ENCODE measurements at regions not wholly inside any gene's neighbourhood (a gene's known extent, or its start where the extent isn't known, plus 50 kb on each side); places are given as distances from the start of the nearest gene placed in this dataset.

GRCh38 chr5:158272409-158272808, 413.5 kb upstream of the CLINT1 start:
- TF ChIP-seq, protein P1, sequence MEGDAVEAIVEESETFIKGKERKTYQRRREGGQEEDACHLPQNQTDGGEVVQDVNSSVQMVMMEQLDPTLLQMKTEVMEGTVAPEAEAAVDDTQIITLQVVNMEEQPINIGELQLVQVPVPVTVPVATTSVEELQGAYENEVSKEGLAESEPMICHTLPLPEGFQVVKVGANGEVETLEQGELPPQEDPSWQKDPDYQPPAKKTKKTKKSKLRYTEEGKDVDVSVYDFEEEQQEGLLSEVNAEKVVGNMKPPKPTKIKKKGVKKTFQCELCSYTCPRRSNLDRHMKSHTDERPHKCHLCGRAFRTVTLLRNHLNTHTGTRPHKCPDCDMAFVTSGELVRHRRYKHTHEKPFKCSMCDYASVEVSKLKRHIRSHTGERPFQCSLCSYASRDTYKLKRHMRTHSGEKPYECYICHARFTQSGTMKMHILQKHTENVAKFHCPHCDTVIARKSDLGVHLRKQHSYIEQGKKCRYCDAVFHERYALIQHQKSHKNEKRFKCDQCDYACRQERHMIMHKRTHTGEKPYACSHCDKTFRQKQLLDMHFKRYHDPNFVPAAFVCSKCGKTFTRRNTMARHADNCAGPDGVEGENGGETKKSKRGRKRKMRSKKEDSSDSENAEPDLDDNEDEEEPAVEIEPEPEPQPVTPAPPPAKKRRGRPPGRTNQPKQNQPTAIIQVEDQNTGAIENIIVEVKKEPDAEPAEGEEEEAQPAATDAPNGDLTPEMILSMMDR (IDR thresholded peaks at IDR 0.05), result no peak
- intact Hi-C loops (cut with DNase I), result no loop called here
- Histone ChIP-seq H3K27me3 (no peaks in the 10 kb centered on the region), H3K4me1 (no peaks in the 10 kb centered on the region), H3K9ac (ENCODE audit: low read depth in 2 of 2, low read length in 2 of 2) (no peak overlapping the region), H3K9me3 (no peaks in the 10 kb centered on the region), H3K27ac (no peak overlapping the region), H3K4me3 (no peak overlapping the region), H3K36me3 (no peaks in the 10 kb centered on the region)
- no peak for DNase-seq

GRCh38 chr5:158270996-158271554, 412.1 kb upstream of the CLINT1 start:
- no peak for DNase-seq
- Histone ChIP-seq H3K9me3 (no peaks in the 10 kb centered on the region), H3K9ac (ENCODE audit: low read depth in 2 of 2, low read length in 2 of 2) (no peak overlapping the region), H3K27me3 (no peaks in the 10 kb centered on the region), H3K27ac (no peak overlapping the region), H3K4me3 (no peak overlapping the region), H3K4me1 (no peaks in the 10 kb centered on the region), H3K36me3 (no peaks in the 10 kb centered on the region)
- TF ChIP-seq, protein P1 (IDR thresholded peaks at IDR 0.05), result no peak
- intact Hi-C loops (cut with DNase I), result no loop called here

DNA sequence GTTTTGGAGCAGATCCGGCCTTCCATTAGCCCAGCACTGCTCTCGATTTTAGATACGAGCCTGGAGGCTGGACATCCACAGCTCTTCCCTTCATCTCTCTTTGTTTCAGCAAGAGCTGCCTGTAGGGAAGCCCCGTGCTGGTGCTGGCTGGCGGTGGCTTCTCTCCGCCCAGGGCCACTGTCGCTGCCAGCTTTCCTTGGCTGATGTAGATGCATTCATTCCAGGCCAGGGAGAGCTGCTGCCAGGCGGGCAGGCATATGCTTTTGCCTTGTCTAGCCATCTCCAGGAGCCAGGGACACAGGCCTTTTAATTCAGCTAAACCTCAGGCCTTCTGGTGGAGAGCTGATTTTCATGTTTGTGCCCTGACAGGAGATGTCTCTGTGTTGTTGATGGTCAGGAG, 409.3 kb upstream of the CLINT1 start:
- no peaks in the 10 kb centered on the region for H3K9me3 ChIP-seq
- H3K36me3 ChIP-seq, result no peaks in the 10 kb centered on the region
- no peak for DNase-seq
- no peak overlapping the region for H3K27ac ChIP-seq
- H3K4me1 ChIP-seq, result no peaks in the 10 kb centered on the region
- no peaks in the 10 kb centered on the region for H3K27me3 ChIP-seq
- no peak overlapping the region for H3K9ac ChIP-seq (ENCODE audit: low read depth in 2 of 2, low read length in 2 of 2)
- H3K4me3 ChIP-seq, result no peak overlapping the region
- TF ChIP-seq, protein P1 (IDR thresholded peaks at IDR 0.05), result no peak
- intact Hi-C loops (cut with DNase I), result no loop called here

GRCh38 chr5:158267228-158267627, 408.3 kb upstream of the CLINT1 start:
- Histone ChIP-seq H3K27me3 (no peaks in the 10 kb centered on the region), H3K9me3 (no peaks in the 10 kb centered on the region), H3K9ac (ENCODE audit: low read depth in 2 of 2, low read length in 2 of 2) (no peak overlapping the region), H3K4me3 (no peak overlapping the region), H3K36me3 (no peaks in the 10 kb centered on the region), H3K27ac (no peak overlapping the region), H3K4me1 (no peaks in the 10 kb centered on the region)
- TF ChIP-seq, protein P1 (IDR thresholded peaks at IDR 0.05), result no peak
- intact Hi-C loops (cut with DNase I), result no loop called here
- no peak for DNase-seq

GRCh38 chr5:158265931-158266700, 407.2 kb upstream of the CLINT1 start:
- no peak for DNase-seq
- H3K36me3 ChIP-seq, result no peaks in the 10 kb centered on the region

More at GRCh38 chr5:158265931-158266700, 407.2 kb upstream of the CLINT1 start:
- Histone ChIP-seq H3K4me3 (no peak overlapping the region), H3K9ac (ENCODE audit: low read depth in 2 of 2, low read length in 2 of 2) (no peak overlapping the region), H3K27me3 (no peaks in the 10 kb centered on the region), H3K27ac (no peak overlapping the region), H3K9me3 (no peaks in the 10 kb centered on the region), H3K4me1 (no peaks in the 10 kb centered on the region)
- intact Hi-C loops (cut with DNase I), result no loop called here
- TF ChIP-seq, protein P1 (IDR thresholded peaks at IDR 0.05), result no peak

Measured in colonic mucosa (tissue), 4 donors.